ENCODE measurements at regions not wholly inside any gene's neighbourhood (a gene's known extent, or its start where the extent isn't known, plus 50 kb on each side); places are given as distances from the start of the nearest gene placed in this dataset.

GRCh38 chr9:73059247-73059646 lies 92.4 kb upstream of the ANXA1 start:
- no peaks in the 10 kb centered on the region for H3F3A ChIP-seq (ENCODE audit: insufficient read depth, low read depth)
- no peaks in the 10 kb centered on the region for H4K20me1 ChIP-seq (ENCODE audit: insufficient read depth)
- no peak overlapping the region for H3K4me3 ChIP-seq
- H3K9me2 ChIP-seq (ENCODE audit: insufficient read depth), result no peaks in the 10 kb centered on the region
- TF ChIP-seq EZH2 (IDR thresholded peaks at IDR 0.05; ENCODE audit: low read depth), result no peak
- no peaks in the 10 kb centered on the region for H3K79me2 ChIP-seq (ENCODE audit: low read depth)
- no peak overlapping the region for H2AFZ ChIP-seq
- intact Hi-C loops (cut with micrococcal nuclease; ENCODE audit: unreplicated experiment), result no loop called here
- no peak overlapping the region for H3K27ac ChIP-seq
- no peaks in the 10 kb centered on the region for H3K4me1 ChIP-seq (replicated peaks; ENCODE audit: insufficient read depth)
- no peaks in the 10 kb centered on the region for H3K9me3 ChIP-seq (ENCODE audit: insufficient read depth, low read depth)
- DNase-seq, result no peak
- no peaks in the 10 kb centered on the region for H3K36me3 ChIP-seq (ENCODE audit: low read depth)
- H3K27me3 ChIP-seq (ENCODE audit: insufficient read depth, low read depth), result no peaks in the 10 kb centered on the region
- CTCF ChIA-PET, result no interaction called here
- POLR2A ChIA-PET (ENCODE audit: unreplicated experiment), result no interaction called here
- BruUV-seq (replicated peaks), result no TSS peak
- no peak overlapping the region for H3K4me2 ChIP-seq

- intact Hi-C loops (cut with micrococcal nuclease; ENCODE audit: unreplicated experiment), result no loop called here
Measured at GRCh38 chr9:73056245-73056644, 95.4 kb upstream of the ANXA1 start.

GRCh38 chr9:73054091-73054490 lies 97.6 kb upstream of the ANXA1 start:
- no peak overlapping the region for H3K4me3 ChIP-seq
- no peaks in the 10 kb centered on the region for H3F3A ChIP-seq (ENCODE audit: insufficient read depth, low read depth)
- no peaks in the 10 kb centered on the region for H3K27me3 ChIP-seq (ENCODE audit: insufficient read depth, low read depth)
- ChIA-PET POLR2A (ENCODE audit: unreplicated experiment) (no interaction called here), CTCF (no interaction called here)
- H3K9me3 ChIP-seq (ENCODE audit: insufficient read depth, low read depth), result no peaks in the 10 kb centered on the region
- TF ChIP-seq EZH2 (IDR thresholded peaks at IDR 0.05; ENCODE audit: low read depth), result no peak
- H3K4me2 ChIP-seq, result no peak overlapping the region
- H3K4me1 ChIP-seq (replicated peaks; ENCODE audit: insufficient read depth), result no peaks in the 10 kb centered on the region
- H4K20me1 ChIP-seq (ENCODE audit: insufficient read depth), result no peaks in the 10 kb centered on the region
- no peaks in the 10 kb centered on the region for H3K9me2 ChIP-seq (ENCODE audit: insufficient read depth)
- no peaks in the 10 kb centered on the region for H3K79me2 ChIP-seq (ENCODE audit: low read depth)
- no peaks in the 10 kb centered on the region for H3K36me3 ChIP-seq (ENCODE audit: low read depth)
- intact Hi-C loops (cut with micrococcal nuclease; ENCODE audit: unreplicated experiment), result no loop called here
- H3K27ac ChIP-seq, result no peak overlapping the region
- no peak overlapping the region for H2AFZ ChIP-seq
- no TSS peak for BruUV-seq (replicated peaks)
- DNase-seq, result no peak

More at GRCh38 chr9:73056245-73056644, 95.4 kb upstream of the ANXA1 start:
- ChIA-PET POLR2A (ENCODE audit: unreplicated experiment) (no interaction called here), CTCF (no interaction called here)
- Histone ChIP-seq H3F3A (ENCODE audit: insufficient read depth, low read depth) (no peaks in the 10 kb centered on the region), H2AFZ (no peak overlapping the region), H3K4me3 (no peak overlapping the region), H3K9me2 (ENCODE audit: insufficient read depth) (no peaks in the 10 kb centered on the region), H3K36me3 (ENCODE audit: low read depth) (no peaks in the 10 kb centered on the region), H4K20me1 (ENCODE audit: insufficient read depth) (no peaks in the 10 kb centered on the region), H3K27me3 (ENCODE audit: insufficient read depth, low read depth) (no peaks in the 10 kb centered on the region), H3K9me3 (ENCODE audit: insufficient read depth, low read depth) (no peaks in the 10 kb centered on the region), H3K79me2 (ENCODE audit: low read depth) (no peaks in the 10 kb centered on the region), H3K4me2 (no peak overlapping the region), H3K4me1 (replicated peaks; ENCODE audit: insufficient read depth) (no peaks in the 10 kb centered on the region), H3K27ac (no peak overlapping the region)
- no TSS peak for BruUV-seq (replicated peaks)
- DNase-seq, result no peak
- TF ChIP-seq EZH2 (IDR thresholded peaks at IDR 0.05; ENCODE audit: low read depth) (no peak), CTCF (conservative IDR thresholded peaks at IDR 0.05) (no peak)

GRCh38 chr9:73053543-73053942 lies 98.1 kb upstream of the ANXA1 start:
- H3K4me2 ChIP-seq, result no peak overlapping the region
- no peak overlapping the region for H3K27ac ChIP-seq
- POLR2A ChIA-PET (ENCODE audit: unreplicated experiment), result no interaction called here

More at GRCh38 chr9:73053543-73053942, 98.1 kb upstream of the ANXA1 start:
- Histone ChIP-seq H2AFZ (no peak overlapping the region), H3K9me2 (ENCODE audit: insufficient read depth) (no peaks in the 10 kb centered on the region), H4K20me1 (ENCODE audit: insufficient read depth) (no peaks in the 10 kb centered on the region), H3F3A (ENCODE audit: insufficient read depth, low read depth) (no peaks in the 10 kb centered on the region), H3K79me2 (ENCODE audit: low read depth) (no peaks in the 10 kb centered on the region), H3K27me3 (ENCODE audit: insufficient read depth, low read depth) (no peaks in the 10 kb centered on the region), H3K4me3 (no peak overlapping the region), H3K4me1 (replicated peaks; ENCODE audit: insufficient read depth) (no peaks in the 10 kb centered on the region), H3K36me3 (ENCODE audit: low read depth) (no peaks in the 10 kb centered on the region), H3K9me3 (ENCODE audit: insufficient read depth, low read depth) (no peaks in the 10 kb centered on the region)
- DNase-seq, result no peak
- CTCF ChIA-PET, result no interaction called here
- intact Hi-C loops (cut with micrococcal nuclease; ENCODE audit: unreplicated experiment), result no loop called here
- no peak for TF ChIP-seq EZH2 (IDR thresholded peaks at IDR 0.05; ENCODE audit: low read depth)
- no peak for TF ChIP-seq CTCF (conservative IDR thresholded peaks at IDR 0.05)
- no TSS peak for BruUV-seq (replicated peaks)
